ENCODE measurements at regions not wholly inside any gene's neighbourhood (a gene's known extent, or its start where the extent isn't known, plus 50 kb on each side); places are given as distances from the start of the nearest gene placed in this dataset.

- no peaks in the 10 kb centered on the region for H3K27me3 ChIP-seq (replicated peaks; ENCODE audit: control insufficient read depth, insufficient read depth, low read length)
- Mint-ChIP-seq H3K27me3 (ENCODE audit: insufficient read depth, unreplicated experiment) (no peaks in the 10 kb centered on the region), H3K4me3 (ENCODE audit: unreplicated experiment) (peak overlapping the region; percentile 89), H3K4me1 (ENCODE audit: low read depth, unreplicated experiment) (peaks cover 13% of the 10 kb centered on the region), H3K36me3 (ENCODE audit: insufficient read depth, unreplicated experiment) (no peaks in the 10 kb centered on the region), H3K9me3 (ENCODE audit: unreplicated experiment) (no peaks in the 10 kb centered on the region), H3K27ac (ENCODE audit: unreplicated experiment) (no peak overlapping the region)
- BruUV-seq (replicated peaks): no TSS peak
- no peak for DNase-seq
- TF ChIP-seq CTCF (IDR thresholded peaks at IDR 0.05; ENCODE audit: insufficient read depth in 1 of 2, low read depth in 1 of 2, low read length in 1 of 2, severe bottlenecking in 1 of 2, unreplicated experiment in 1 of 2): no peak
- H3K9me3 ChIP-seq: no peaks in the 10 kb centered on the region
- H3K4me3 ChIP-seq (ENCODE audit: low read depth, low read length): no peak overlapping the region; the same call in 1 of the 2 replicates
- H3K4me1 ChIP-seq: 0 out of 2 replicates have a peak, but pooled peaks cover 5% of the 10 kb centered on the region
- intact Hi-C loops (cut with micrococcal nuclease; ENCODE audit: unreplicated experiment): loop anchor here (1.0 to 5.0 kb wide), 2 partner anchors 72 to 180 kb away; no protein-coding TSS in a partner anchor
- H3K36me3 ChIP-seq (ENCODE audit: control insufficient read depth, insufficient read depth, low read length): no peaks in the 10 kb centered on the region
- POLR2A ChIA-PET: interaction anchor here (1.2 kb wide), 1 partner anchor 15 kb away, joined by 4 read pairs; no protein-coding TSS in a partner anchor
- CTCF ChIA-PET: interaction anchor here (1.1 to 1.6 kb wide), 2 partner anchors 99 to 179 kb away, joined by 3 read pairs; no protein-coding TSS in a partner anchor
Observed at GRCh38 chr2:64228918-64229317, 84.7 kb upstream of the PELI1 start.

- no peaks in the 10 kb centered on the region for H3K27me3 Mint-ChIP-seq (ENCODE audit: insufficient read depth, unreplicated experiment)
- no peak overlapping the region for H3K27ac Mint-ChIP-seq (ENCODE audit: unreplicated experiment)
- TF ChIP-seq CTCF (IDR thresholded peaks at IDR 0.05; ENCODE audit: insufficient read depth in 1 of 2, low read depth in 1 of 2, low read length in 1 of 2, severe bottlenecking in 1 of 2, unreplicated experiment in 1 of 2): no peak
- CTCF ChIA-PET: no interaction called here
- DNase-seq: no peak
- Histone ChIP-seq H3K4me1 (0 out of 2 replicates have a peak, but pooled peaks cover 5% of the 10 kb centered on the region), H3K4me3 (ENCODE audit: low read depth, low read length) (no peak overlapping the region), H3K36me3 (ENCODE audit: control insufficient read depth, insufficient read depth, low read length) (no peaks in the 10 kb centered on the region), H3K9me3 (no peaks in the 10 kb centered on the region), H3K27me3 (replicated peaks; ENCODE audit: control insufficient read depth, insufficient read depth, low read length) (no peaks in the 10 kb centered on the region)
- no peaks in the 10 kb centered on the region for H3K9me3 Mint-ChIP-seq (ENCODE audit: unreplicated experiment)
- no TSS peak for BruUV-seq (replicated peaks)
- H3K4me3 Mint-ChIP-seq (ENCODE audit: unreplicated experiment): no peak overlapping the region
- no peaks in the 10 kb centered on the region for H3K36me3 Mint-ChIP-seq (ENCODE audit: insufficient read depth, unreplicated experiment)
- H3K4me1 Mint-ChIP-seq (ENCODE audit: low read depth, unreplicated experiment): peaks cover 13% of the 10 kb centered on the region
- POLR2A ChIA-PET: interaction anchor here (0.5 kb wide), 1 partner anchor 90 kb away, joined by 9 read pairs; no protein-coding TSS in a partner anchor
- intact Hi-C loops (cut with micrococcal nuclease; ENCODE audit: unreplicated experiment): no loop called here
Observed at GRCh38 chr2:64230540-64230939, 86.3 kb upstream of the PELI1 start.

GRCh38 chr2:64232266-64232665 lies 88.0 kb upstream of the PELI1 start:
- no peak for DNase-seq
- no peaks in the 10 kb centered on the region for H3K27me3 Mint-ChIP-seq (ENCODE audit: insufficient read depth, unreplicated experiment)
- intact Hi-C loops (cut with micrococcal nuclease; ENCODE audit: unreplicated experiment): no loop called here
- 0 out of 2 replicates have a peak, but pooled peaks cover 3% of the 10 kb centered on the region for H3K4me1 ChIP-seq
- ChIA-PET CTCF (no interaction called here), POLR2A (no interaction called here)
- H3K27me3 ChIP-seq (replicated peaks; ENCODE audit: control insufficient read depth, insufficient read depth, low read length): no peaks in the 10 kb centered on the region
- H3K27ac Mint-ChIP-seq (ENCODE audit: unreplicated experiment): no peak overlapping the region
- no peak overlapping the region for H3K4me3 Mint-ChIP-seq (ENCODE audit: unreplicated experiment)
- peaks cover 7% of the 10 kb centered on the region for H3K4me1 Mint-ChIP-seq (ENCODE audit: low read depth, unreplicated experiment)
- TF ChIP-seq CTCF (IDR thresholded peaks at IDR 0.05; ENCODE audit: insufficient read depth in 1 of 2, low read depth in 1 of 2, low read length in 1 of 2, severe bottlenecking in 1 of 2, unreplicated experiment in 1 of 2): no peak
- BruUV-seq (replicated peaks): no TSS peak
- H3K4me3 ChIP-seq (ENCODE audit: low read depth, low read length): no peak overlapping the region
- no peaks in the 10 kb centered on the region for H3K36me3 Mint-ChIP-seq (ENCODE audit: insufficient read depth, unreplicated experiment)
- no peaks in the 10 kb centered on the region for H3K9me3 Mint-ChIP-seq (ENCODE audit: unreplicated experiment)
- H3K36me3 ChIP-seq (ENCODE audit: control insufficient read depth, insufficient read depth, low read length): no peaks in the 10 kb centered on the region
- H3K9me3 ChIP-seq: no peaks in the 10 kb centered on the region

All from Caco-2 (cell line).